Ramos (cell line): ENCODE measurements at regions not wholly inside any gene's neighbourhood (a gene's known extent, or its start where the extent isn't known, plus 50 kb on each side); places are given as distances from the start of the nearest gene placed in this dataset.

Experiments
- in situ Hi-C: fragments of 300-500 bp; cut with MboI; formaldehyde crosslinking; loops from one replicate; pipeline ENCODE4 v1.14.3; 2022; ENCODE audit warnings: low sequenced_read_pairs; ENCODE audit not compliant: unreplicated experiment

- in situ Hi-C loops: no loop called here
These were observed 129.1 kb upstream of the PACRGL start for GRCh38 chr4:20570981-20571715.

DNA sequence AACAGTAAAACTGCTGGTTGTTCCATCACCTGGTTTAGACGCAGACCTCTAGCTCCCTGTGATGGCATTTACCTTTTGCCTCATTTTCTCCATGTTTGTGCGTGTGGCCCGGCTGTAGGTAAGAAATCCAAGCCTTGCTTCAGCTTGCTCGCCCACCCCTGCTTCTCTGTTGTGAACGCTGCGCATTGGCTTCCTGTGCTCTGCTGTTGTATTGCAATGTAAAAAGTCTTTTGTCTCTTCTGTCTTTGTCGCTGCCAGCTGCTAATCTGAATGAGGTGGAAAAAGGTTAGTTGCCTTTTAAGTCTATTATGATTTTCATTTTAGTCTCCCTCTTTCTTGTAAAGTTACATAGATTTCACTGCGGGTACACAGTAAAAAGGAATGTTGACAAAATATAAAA, 127.3 kb upstream of the PACRGL start:
- in situ Hi-C loops: no loop called here

- in situ Hi-C loops: no loop called here
These were observed 125.3 kb upstream of the PACRGL start for GRCh38 chr4:20574986-20575385.

GRCh38 chr4:20575486-20575885, 124.8 kb upstream of the PACRGL start:
- in situ Hi-C loops: no loop called here

DNA sequence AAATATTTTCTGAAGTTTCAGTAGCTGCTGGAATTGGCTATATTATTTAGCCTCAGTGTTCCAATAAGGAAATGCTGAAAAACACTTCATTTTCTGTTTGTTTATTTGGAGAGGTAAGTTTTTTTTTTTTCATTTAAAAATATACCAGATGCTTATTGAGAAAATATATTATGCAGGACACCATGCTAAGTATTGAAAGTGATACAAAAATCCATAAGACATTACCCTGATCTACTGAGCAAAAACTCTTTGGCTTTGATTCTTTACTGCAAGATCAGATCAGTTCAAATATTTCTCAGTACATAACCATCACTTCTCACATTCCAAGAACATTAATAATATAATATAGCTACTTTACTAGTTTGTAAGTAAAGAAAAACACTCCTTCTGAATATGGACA, 123.4 kb upstream of the PACRGL start:
- in situ Hi-C loops: no loop called here

DNA sequence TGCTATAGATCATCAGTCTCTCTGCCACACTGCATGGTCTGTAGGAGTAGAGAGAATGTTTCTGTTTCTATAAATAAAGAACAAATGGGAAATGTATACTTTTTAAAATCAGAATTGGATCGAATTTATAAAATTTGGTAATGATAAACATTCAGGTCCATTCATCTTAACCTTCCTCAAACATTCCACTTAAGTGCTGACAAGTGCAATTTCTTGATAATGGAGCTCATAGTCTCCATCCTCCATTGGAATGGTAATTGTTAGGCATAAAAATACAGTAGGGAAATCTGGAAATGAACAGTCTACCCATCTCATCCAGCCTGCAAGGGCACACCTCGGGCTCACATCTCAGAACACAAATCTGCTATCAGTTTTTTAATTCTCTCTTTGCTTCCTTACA, 122.6 kb upstream of the PACRGL start:
- in situ Hi-C loops: no loop called here

DNA sequence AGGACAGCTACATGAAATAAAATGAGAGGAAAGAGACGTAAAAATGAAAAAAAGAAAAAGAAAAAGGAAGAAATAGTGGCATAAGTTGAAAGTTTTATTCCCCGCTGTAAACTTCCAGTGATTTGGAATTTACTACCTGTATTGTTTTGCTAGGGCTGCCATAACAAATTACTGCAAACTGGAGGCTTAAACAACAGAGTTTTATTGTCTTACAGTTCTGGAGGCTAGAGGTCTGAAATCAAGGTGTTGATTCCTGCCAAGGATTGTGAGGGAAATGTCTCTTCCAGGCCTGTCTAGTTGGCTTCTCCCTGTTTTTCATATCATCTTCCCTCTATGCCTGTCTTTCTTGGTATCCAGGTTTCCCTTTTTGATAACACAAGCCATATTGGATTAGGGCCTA, 119.4 kb upstream of the PACRGL start:
- in situ Hi-C loops: no loop called here

DNA sequence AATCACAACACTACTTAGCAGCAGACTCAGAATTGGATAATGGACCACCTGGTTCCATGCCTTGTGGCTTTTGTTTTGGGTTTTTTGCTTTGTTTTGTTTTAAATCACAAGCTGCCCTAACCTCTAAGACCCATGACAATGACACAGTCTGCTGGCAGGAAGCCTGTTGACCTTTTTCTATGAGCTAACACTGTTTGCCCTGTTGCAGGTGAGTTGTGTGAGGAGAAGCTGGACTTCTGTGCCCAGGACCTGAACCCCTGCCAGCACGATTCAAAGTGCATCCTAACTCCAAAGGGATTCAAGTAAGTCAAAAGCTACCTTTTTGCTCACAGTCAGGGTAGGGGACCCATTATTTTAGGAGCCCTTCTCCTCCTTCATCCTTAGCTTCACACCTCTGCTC, 110.8 kb upstream of the PACRGL start:
- in situ Hi-C loops: no loop called here

DNA sequence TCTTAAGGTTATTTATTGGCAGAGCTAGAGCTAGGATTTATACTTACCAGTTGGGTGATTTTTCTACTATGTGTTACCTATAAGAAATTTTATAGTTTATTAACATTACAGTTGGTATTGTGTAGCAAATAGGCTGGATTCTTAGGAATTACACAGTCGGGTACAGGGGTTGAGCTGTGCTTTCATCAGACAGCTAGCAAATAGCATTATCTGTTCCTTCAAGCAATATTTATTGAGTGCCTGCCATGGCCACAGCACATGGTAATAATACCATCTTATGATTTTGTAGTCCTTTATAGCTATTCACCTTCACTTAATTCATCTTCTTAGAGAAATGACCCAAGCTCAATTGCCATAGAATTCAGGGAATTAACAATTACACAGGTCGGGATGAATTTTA, 109.4 kb upstream of the PACRGL start:
- in situ Hi-C loops: no loop called here

GRCh38 chr4:20591571-20591970, 108.7 kb upstream of the PACRGL start:
- in situ Hi-C loops: no loop called here

DNA sequence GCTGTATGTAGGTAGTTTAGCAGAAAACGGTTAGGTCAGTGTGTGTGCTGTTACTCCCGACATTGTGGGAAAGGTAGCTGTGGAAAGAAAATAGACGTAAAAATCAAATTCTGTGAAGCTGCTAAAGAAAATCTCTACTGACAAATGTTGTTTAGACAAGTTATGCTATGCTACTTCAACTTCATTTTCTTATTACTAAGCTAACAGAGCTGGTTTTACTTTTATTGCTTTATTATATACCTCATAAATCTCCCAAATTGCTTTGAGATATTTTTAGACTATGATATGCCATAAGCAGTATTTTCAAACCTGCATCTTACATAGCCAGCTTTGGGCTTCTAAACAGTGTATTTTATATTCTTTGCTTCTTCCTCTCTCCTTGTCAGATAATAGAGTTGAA, 108.2 kb upstream of the PACRGL start:
- in situ Hi-C loops: no loop called here

GRCh38 chr4:20592663-20593062, 107.6 kb upstream of the PACRGL start:
- in situ Hi-C loops: no loop called here

- in situ Hi-C loops: no loop called here
These were observed 101.6 kb upstream of the PACRGL start for GRCh38 chr4:20598626-20599025.

DNA sequence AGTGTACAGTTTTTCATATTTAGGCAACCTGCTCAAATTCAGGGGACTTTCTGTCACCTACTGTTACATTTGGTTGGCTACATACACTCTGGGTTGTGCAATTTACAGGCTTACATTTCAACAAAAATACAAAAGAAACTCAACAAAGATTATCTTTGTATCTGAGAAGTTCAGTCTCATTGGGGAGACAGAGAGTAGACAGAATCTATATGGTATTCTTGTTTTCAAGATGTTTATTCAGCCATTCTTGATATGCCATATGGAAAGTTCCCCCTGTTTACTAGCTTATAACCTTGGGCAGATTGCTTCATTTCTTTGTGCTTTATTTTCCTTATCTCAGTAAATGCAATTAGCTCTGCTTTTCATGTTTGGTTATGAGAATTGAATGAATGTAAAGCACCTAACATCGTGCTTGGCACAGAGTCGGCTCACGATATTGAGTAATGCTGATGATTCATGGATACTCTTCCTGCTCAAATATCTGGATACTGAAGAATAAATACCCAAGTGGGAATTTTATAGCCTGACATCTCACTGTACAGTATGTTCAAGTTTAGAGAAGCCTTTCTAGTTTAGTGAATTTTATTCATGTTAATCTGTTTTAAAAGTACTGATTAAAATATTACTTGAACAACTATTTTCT, 96.5 kb upstream of the PACRGL start:
- in situ Hi-C loops: no loop called here

- in situ Hi-C loops: no loop called here
These were observed 87.9 kb upstream of the PACRGL start for GRCh38 chr4:20612313-20612712.

- in situ Hi-C loops: no loop called here
These were observed 85.4 kb upstream of the PACRGL start for GRCh38 chr4:20614816-20615215.

GRCh38 chr4:20615486-20616260, 84.6 kb upstream of the PACRGL start:
- in situ Hi-C loops: no loop called here

- in situ Hi-C loops: no loop called here
These were observed 83.9 kb upstream of the PACRGL start for GRCh38 chr4:20616313-20616712.

DNA sequence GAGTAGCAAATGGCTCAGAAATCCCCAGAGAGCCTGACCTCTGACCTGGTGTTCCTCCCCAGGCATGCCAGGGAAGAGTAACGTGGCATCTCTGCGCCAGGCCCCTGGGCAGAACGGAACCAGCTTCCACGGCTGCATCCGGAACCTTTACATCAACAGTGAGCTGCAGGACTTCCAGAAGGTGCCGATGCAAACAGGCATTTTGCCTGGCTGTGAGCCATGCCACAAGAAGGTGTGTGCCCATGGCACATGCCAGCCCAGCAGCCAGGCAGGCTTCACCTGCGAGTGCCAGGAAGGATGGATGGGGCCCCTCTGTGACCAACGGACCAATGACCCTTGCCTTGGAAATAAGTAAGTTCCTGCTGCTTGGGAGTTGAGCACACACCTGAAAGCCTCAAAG, 83.4 kb upstream of the PACRGL start:
- in situ Hi-C loops: no loop called here

- in situ Hi-C loops: no loop called here
These were observed 82.4 kb upstream of the PACRGL start for GRCh38 chr4:20617678-20618396.

- in situ Hi-C loops: no loop called here
These were observed 81.5 kb upstream of the PACRGL start for GRCh38 chr4:20618731-20619130.
